Lower leg skin (tissue), 3 donors: ENCODE measurements at regions not wholly inside any gene's neighbourhood (a gene's known extent, or its start where the extent isn't known, plus 50 kb on each side); places are given as distances from the start of the nearest gene placed in this dataset.

Experiments used
- POLR2A ChIP-seq, 2 donors: fragments of 450-650 bp; IDR thresholded peaks; one replicate each; pipeline ENCODE4 v1.6.1; 2016 to 2017; ENCODE audit warnings: antibody characterized with exemption in 2 of 2, mild to moderate bottlenecking in 1 of 2, moderate library complexity in 1 of 2
- TF ChIP-seq, protein P1 (sequence below), 3 donors: fragments of 450-650 bp; IDR thresholded peaks; one replicate each; pipeline ENCODE4 v1.5.1; 2016; ENCODE audit warnings: antibody characterized with exemption in 3 of 3, mild to moderate bottlenecking in 3 of 3, moderate library complexity in 2 of 3

DNA sequence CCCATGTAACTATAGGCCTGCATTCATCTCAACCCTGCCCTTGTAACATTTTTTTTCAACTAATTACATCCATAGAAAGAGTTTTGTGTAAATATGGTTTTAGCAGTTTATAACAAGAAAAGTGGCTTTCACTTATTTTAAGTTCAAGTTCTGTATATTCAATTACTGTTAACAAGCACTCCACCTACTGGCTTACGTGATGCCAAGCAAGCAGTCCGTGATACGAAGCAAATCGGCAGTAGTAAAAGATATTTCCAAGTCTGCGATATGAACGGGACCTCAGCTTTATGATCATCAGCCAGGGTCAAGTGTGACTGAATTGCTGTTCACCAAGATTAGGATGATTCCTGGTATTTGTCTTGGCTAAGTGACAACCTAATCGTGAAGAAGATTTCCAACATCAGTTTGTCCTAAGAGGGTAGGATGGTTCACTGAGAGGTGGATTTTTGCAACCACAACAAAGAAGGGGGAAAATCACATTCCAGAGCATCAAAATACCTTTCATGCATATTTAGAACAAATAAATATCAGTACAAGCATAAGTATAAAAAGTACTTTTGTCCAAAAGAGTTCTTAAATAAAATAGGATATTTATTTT is 456.2 kb downstream of the FOXG1 start:
- no peak for TF ChIP-seq POLR2A (IDR thresholded peaks at IDR 0.05)
- TF ChIP-seq, protein P1, sequence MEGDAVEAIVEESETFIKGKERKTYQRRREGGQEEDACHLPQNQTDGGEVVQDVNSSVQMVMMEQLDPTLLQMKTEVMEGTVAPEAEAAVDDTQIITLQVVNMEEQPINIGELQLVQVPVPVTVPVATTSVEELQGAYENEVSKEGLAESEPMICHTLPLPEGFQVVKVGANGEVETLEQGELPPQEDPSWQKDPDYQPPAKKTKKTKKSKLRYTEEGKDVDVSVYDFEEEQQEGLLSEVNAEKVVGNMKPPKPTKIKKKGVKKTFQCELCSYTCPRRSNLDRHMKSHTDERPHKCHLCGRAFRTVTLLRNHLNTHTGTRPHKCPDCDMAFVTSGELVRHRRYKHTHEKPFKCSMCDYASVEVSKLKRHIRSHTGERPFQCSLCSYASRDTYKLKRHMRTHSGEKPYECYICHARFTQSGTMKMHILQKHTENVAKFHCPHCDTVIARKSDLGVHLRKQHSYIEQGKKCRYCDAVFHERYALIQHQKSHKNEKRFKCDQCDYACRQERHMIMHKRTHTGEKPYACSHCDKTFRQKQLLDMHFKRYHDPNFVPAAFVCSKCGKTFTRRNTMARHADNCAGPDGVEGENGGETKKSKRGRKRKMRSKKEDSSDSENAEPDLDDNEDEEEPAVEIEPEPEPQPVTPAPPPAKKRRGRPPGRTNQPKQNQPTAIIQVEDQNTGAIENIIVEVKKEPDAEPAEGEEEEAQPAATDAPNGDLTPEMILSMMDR (IDR thresholded peaks at IDR 0.05): no peak
